ENCODE measurements at regions not wholly inside any gene's neighbourhood (a gene's known extent, or its start where the extent isn't known, plus 50 kb on each side); places are given as distances from the start of the nearest gene placed in this dataset.

- no peaks in the 10 kb centered on the region for H3K9me3 ChIP-seq
- H3K27ac ChIP-seq = no peak overlapping the region
- 89% methylated on average over 2 of the region's 2 CpGs for WGBS, 2 donors
- TF ChIP-seq CTCF (IDR thresholded peaks at IDR 0.05) (no peak), POLR2A (IDR thresholded peaks at IDR 0.05) (no peak)
- no peak for DNase-seq
- intact Hi-C loops (cut with DNase I; ENCODE audit: low total_unique reads) = no loop called here
- H3K4me3 ChIP-seq = no peak overlapping the region
- H3K36me3 ChIP-seq (ENCODE audit: low read depth, missing control alignments) = no peaks in the 10 kb centered on the region
- no peaks in the 10 kb centered on the region for H3K4me1 ChIP-seq
- H3K27me3 ChIP-seq = no peaks in the 10 kb centered on the region
These were observed 174.6 kb upstream of the TBL1XR1 start for GRCh38 chr3:177371888-177372287.

- TF ChIP-seq CTCF (IDR thresholded peaks at IDR 0.05) (no peak), POLR2A (IDR thresholded peaks at IDR 0.05) (no peak)
- Histone ChIP-seq H3K4me1 (no peaks in the 10 kb centered on the region), H3K27ac (no peak overlapping the region), H3K4me3 (no peak overlapping the region), H3K36me3 (ENCODE audit: low read depth, missing control alignments) (no peaks in the 10 kb centered on the region), H3K9me3 (no peaks in the 10 kb centered on the region), H3K27me3 (no peaks in the 10 kb centered on the region)
- intact Hi-C loops (cut with DNase I; ENCODE audit: low total_unique reads) = no loop called here
- 75 to 88% methylated on average over 3 of the region's 3 CpGs for WGBS, 2 donors
- no peak for DNase-seq
These were observed 177.0 kb upstream of the TBL1XR1 start for GRCh38 chr3:177374323-177374722.

DNA sequence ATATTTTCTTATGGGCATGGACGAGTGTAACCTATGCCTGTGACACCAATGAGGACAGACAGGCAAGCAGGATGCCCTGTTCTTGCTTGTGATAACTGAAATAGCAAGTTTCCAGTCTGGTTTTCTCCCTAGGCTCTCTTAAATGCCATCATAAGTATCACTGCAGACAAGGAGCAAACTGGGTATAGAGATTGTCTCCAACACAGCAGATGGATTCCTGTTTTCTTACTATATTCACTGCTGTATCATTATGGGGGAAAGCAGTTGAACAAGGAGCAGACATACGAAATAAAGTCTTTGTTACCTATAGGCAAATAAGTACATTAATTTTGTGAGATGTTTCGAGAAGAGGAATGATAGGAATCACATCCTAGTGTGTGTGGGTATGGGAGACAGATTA lies 178.0 kb upstream of the TBL1XR1 start:
- Histone ChIP-seq H3K27ac (no peak overlapping the region), H3K4me1 (no peaks in the 10 kb centered on the region), H3K4me3 (no peak overlapping the region), H3K36me3 (ENCODE audit: low read depth, missing control alignments) (no peaks in the 10 kb centered on the region), H3K9me3 (no peaks in the 10 kb centered on the region), H3K27me3 (no peaks in the 10 kb centered on the region)
- 83 to 95% methylated on average over 3 of the region's 3 CpGs for WGBS, 2 donors
- no peak for TF ChIP-seq CTCF (IDR thresholded peaks at IDR 0.05)
- TF ChIP-seq POLR2A (IDR thresholded peaks at IDR 0.05) = no peak
- DNase-seq = no peak
- intact Hi-C loops (cut with DNase I; ENCODE audit: low total_unique reads) = no loop called here

GRCh38 chr3:177377166-177377565 lies 179.9 kb upstream of the TBL1XR1 start:
- intact Hi-C loops (cut with DNase I; ENCODE audit: low total_unique reads) = no loop called here

More at GRCh38 chr3:177377166-177377565, 179.9 kb upstream of the TBL1XR1 start:
- no peaks in the 10 kb centered on the region for H3K4me1 ChIP-seq
- TF ChIP-seq POLR2A (IDR thresholded peaks at IDR 0.05) = no peak
- no peak for TF ChIP-seq CTCF (IDR thresholded peaks at IDR 0.05)
- DNase-seq = no peak
- H3K4me3 ChIP-seq = no peak overlapping the region
- H3K27me3 ChIP-seq = no peaks in the 10 kb centered on the region
- 68 to 76% methylated on average over 9 of the region's 9 CpGs for WGBS, 2 donors
- H3K36me3 ChIP-seq (ENCODE audit: low read depth, missing control alignments) = no peaks in the 10 kb centered on the region
- H3K9me3 ChIP-seq = no peaks in the 10 kb centered on the region
- no peak overlapping the region for H3K27ac ChIP-seq

Measured in testis (tissue), 2 donors.